ENCODE measurements at regions not wholly inside any gene's neighbourhood (a gene's known extent, or its start where the extent isn't known, plus 50 kb on each side); places are given as distances from the start of the nearest gene placed in this dataset.

DNA sequence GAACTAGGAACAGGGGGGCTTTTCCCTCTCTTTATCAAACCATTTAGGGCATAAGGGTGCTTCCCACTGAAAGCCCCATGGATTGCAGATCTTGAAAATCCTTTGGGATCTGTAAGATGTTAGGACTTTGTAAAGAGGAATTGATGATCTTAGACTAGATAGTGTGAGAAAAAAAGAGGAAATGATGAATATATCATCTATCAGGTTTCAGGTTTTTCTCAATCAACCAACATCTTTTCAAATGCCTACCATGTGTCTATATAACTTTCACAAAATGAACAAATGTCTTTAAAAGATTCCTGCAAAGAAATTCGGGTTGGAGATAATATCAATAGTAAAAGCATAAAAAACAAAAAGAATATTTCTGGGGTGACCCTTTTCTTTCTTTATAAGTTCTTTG lies 50.1 kb downstream of the KCNC4 start:
- peaks cover 5% of the 10 kb centered on the region; the same call in 1 of the 2 replicates for H3K4me1 ChIP-seq (ENCODE audit: insufficient read depth)
- H3K4me2 ChIP-seq, result no peak overlapping the region
- DNase-seq (ENCODE audit: low spot score), result no peak

More for the DNA sequence above, 50.1 kb downstream of the KCNC4 start:
- ATAC-seq, result no peak
- H3F3A ChIP-seq (replicated peaks; ENCODE audit: low read depth), result no peaks in the 10 kb centered on the region
- no peaks in the 10 kb centered on the region for H3K9me3 Mint-ChIP-seq
- no peak overlapping the region for H2AFZ ChIP-seq
- H3K27ac Mint-ChIP-seq, result no peak overlapping the region
- H3K9me2 ChIP-seq (ENCODE audit: insufficient read depth), result no peaks in the 10 kb centered on the region; the same call in 1 of the 2 replicates
- no peaks in the 10 kb centered on the region for H3K27me3 Mint-ChIP-seq (ENCODE audit: insufficient read depth, low read depth, poor library complexity)
- H3K4me1 Mint-ChIP-seq, result peaks cover 6% of the 10 kb centered on the region; the same call in 2 of the 3 replicates
- H3K79me2 ChIP-seq (replicated peaks; ENCODE audit: insufficient read depth), result no peaks in the 10 kb centered on the region
- H3K4me3 ChIP-seq, result no peak overlapping the region
- no peak overlapping the region for H3K27ac ChIP-seq (ENCODE audit: low read depth)
- H3K36me3 ChIP-seq (ENCODE audit: insufficient read depth), result no peaks in the 10 kb centered on the region
- H3K36me3 Mint-ChIP-seq (ENCODE audit: low read depth), result no peaks in the 10 kb centered on the region
- H3K4me3 Mint-ChIP-seq, result no peak overlapping the region
- no peaks in the 10 kb centered on the region for H3K27me3 ChIP-seq (ENCODE audit: insufficient read depth)
- no peak for TF ChIP-seq ZNF331 (CRISPR knock-in tag; IDR thresholded peaks at IDR 0.05; ENCODE audit: low read depth)
- no peak for TF ChIP-seq ZNF114 (CRISPR knock-in tag; IDR thresholded peaks at IDR 0.05)
- TF ChIP-seq, protein P1, sequence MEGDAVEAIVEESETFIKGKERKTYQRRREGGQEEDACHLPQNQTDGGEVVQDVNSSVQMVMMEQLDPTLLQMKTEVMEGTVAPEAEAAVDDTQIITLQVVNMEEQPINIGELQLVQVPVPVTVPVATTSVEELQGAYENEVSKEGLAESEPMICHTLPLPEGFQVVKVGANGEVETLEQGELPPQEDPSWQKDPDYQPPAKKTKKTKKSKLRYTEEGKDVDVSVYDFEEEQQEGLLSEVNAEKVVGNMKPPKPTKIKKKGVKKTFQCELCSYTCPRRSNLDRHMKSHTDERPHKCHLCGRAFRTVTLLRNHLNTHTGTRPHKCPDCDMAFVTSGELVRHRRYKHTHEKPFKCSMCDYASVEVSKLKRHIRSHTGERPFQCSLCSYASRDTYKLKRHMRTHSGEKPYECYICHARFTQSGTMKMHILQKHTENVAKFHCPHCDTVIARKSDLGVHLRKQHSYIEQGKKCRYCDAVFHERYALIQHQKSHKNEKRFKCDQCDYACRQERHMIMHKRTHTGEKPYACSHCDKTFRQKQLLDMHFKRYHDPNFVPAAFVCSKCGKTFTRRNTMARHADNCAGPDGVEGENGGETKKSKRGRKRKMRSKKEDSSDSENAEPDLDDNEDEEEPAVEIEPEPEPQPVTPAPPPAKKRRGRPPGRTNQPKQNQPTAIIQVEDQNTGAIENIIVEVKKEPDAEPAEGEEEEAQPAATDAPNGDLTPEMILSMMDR (conservative IDR thresholded peaks at IDR 0.05; ENCODE audit: low read depth in 2 of 2), result no peak
- no peak for TF ChIP-seq EZH2 (IDR thresholded peaks at IDR 0.05; ENCODE audit: low read depth, unreplicated experiment)
- TF ChIP-seq JUNB (IDR thresholded peaks at IDR 0.05; ENCODE audit: unreplicated experiment), result no peak
- no peak for TF ChIP-seq STAT1 (IDR thresholded peaks at IDR 0.05; ENCODE audit: unreplicated experiment)
- TF ChIP-seq, protein P2, sequence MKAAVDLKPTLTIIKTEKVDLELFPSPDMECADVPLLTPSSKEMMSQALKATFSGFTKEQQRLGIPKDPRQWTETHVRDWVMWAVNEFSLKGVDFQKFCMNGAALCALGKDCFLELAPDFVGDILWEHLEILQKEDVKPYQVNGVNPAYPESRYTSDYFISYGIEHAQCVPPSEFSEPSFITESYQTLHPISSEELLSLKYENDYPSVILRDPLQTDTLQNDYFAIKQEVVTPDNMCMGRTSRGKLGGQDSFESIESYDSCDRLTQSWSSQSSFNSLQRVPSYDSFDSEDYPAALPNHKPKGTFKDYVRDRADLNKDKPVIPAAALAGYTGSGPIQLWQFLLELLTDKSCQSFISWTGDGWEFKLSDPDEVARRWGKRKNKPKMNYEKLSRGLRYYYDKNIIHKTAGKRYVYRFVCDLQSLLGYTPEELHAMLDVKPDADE (IDR thresholded peaks at IDR 0.05), result no peak
- TF ChIP-seq, protein P3, sequence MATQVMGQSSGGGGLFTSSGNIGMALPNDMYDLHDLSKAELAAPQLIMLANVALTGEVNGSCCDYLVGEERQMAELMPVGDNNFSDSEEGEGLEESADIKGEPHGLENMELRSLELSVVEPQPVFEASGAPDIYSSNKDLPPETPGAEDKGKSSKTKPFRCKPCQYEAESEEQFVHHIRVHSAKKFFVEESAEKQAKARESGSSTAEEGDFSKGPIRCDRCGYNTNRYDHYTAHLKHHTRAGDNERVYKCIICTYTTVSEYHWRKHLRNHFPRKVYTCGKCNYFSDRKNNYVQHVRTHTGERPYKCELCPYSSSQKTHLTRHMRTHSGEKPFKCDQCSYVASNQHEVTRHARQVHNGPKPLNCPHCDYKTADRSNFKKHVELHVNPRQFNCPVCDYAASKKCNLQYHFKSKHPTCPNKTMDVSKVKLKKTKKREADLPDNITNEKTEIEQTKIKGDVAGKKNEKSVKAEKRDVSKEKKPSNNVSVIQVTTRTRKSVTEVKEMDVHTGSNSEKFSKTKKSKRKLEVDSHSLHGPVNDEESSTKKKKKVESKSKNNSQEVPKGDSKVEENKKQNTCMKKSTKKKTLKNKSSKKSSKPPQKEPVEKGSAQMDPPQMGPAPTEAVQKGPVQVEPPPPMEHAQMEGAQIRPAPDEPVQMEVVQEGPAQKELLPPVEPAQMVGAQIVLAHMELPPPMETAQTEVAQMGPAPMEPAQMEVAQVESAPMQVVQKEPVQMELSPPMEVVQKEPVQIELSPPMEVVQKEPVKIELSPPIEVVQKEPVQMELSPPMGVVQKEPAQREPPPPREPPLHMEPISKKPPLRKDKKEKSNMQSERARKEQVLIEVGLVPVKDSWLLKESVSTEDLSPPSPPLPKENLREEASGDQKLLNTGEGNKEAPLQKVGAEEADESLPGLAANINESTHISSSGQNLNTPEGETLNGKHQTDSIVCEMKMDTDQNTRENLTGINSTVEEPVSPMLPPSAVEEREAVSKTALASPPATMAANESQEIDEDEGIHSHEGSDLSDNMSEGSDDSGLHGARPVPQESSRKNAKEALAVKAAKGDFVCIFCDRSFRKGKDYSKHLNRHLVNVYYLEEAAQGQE (IDR thresholded peaks at IDR 0.05; ENCODE audit: unreplicated experiment), result no peak
- TF ChIP-seq POLR2AphosphoS5 (IDR thresholded peaks at IDR 0.05; ENCODE audit: low read depth), result no peak
- TF ChIP-seq CREB1 (CRISPR knock-in tag; IDR thresholded peaks at IDR 0.05; ENCODE audit: low read depth), result no peak
- TF ChIP-seq NANOG (IDR thresholded peaks at IDR 0.05; ENCODE audit: borderline replicate concordance), result no peak
- TF ChIP-seq, protein P4, sequence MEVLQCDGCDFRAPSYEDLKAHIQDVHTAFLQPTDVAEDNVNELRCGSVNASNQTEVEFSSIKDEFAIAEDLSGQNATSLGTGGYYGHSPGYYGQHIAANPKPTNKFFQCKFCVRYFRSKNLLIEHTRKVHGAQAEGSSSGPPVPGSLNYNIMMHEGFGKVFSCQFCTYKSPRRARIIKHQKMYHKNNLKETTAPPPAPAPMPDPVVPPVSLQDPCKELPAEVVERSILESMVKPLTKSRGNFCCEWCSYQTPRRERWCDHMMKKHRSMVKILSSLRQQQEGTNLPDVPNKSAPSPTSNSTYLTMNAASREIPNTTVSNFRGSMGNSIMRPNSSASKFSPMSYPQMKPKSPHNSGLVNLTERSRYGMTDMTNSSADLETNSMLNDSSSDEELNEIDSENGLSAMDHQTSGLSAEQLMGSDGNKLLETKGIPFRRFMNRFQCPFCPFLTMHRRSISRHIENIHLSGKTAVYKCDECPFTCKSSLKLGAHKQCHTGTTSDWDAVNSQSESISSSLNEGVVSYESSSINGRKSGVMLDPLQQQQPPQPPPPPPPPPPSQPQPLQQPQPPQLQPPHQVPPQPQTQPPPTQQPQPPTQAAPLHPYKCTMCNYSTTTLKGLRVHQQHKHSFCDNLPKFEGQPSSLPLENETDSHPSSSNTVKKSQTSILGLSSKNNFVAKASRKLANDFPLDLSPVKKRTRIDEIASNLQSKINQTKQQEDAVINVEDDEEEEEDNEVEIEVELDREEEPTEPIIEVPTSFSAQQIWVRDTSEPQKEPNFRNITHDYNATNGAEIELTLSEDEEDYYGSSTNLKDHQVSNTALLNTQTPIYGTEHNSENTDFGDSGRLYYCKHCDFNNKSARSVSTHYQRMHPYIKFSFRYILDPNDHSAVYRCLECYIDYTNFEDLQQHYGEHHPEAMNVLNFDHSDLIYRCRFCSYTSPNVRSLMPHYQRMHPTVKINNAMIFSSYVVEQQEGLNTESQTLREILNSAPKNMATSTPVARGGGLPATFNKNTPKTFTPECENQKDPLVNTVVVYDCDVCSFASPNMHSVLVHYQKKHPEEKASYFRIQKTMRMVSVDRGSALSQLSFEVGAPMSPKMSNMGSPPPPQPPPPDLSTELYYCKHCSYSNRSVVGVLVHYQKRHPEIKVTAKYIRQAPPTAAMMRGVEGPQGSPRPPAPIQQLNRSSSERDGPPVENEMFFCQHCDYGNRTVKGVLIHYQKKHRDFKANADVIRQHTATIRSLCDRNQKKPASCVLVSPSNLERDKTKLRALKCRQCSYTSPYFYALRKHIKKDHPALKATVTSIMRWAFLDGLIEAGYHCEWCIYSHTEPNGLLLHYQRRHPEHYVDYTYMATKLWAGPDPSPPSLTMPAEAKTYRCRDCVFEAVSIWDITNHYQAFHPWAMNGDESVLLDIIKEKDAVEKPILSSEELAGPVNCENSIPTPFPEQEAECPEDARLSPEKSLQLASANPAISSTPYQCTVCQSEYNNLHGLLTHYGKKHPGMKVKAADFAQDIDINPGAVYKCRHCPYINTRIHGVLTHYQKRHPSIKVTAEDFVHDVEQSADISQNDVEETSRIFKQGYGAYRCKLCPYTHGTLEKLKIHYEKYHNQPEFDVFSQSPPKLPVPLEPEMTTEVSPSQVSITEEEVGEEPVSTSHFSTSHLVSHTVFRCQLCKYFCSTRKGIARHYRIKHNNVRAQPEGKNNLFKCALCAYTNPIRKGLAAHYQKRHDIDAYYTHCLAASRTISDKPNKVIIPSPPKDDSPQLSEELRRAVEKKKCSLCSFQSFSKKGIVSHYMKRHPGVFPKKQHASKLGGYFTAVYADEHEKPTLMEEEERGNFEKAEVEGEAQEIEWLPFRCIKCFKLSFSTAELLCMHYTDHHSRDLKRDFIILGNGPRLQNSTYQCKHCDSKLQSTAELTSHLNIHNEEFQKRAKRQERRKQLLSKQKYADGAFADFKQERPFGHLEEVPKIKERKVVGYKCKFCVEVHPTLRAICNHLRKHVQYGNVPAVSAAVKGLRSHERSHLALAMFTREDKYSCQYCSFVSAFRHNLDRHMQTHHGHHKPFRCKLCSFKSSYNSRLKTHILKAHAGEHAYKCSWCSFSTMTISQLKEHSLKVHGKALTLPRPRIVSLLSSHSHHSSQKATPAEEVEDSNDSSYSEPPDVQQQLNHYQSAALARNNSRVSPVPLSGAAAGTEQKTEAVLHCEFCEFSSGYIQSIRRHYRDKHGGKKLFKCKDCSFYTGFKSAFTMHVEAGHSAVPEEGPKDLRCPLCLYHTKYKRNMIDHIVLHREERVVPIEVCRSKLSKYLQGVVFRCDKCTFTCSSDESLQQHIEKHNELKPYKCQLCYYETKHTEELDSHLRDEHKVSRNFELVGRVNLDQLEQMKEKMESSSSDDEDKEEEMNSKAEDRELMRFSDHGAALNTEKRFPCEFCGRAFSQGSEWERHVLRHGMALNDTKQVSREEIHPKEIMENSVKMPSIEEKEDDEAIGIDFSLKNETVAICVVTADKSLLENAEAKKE (CRISPR knock-in tag; IDR thresholded peaks at IDR 0.05), result no peak
- TF ChIP-seq EZH2phosphoT487 (IDR thresholded peaks at IDR 0.05; ENCODE audit: unreplicated experiment), result no peak
- no peaks in the 10 kb centered on the region for H4K20me1 ChIP-seq (replicated peaks; ENCODE audit: insufficient read depth)
